D341Med (cell line): ENCODE measurements at regions not wholly inside any gene's neighbourhood (a gene's known extent, or its start where the extent isn't known, plus 50 kb on each side); places are given as distances from the start of the nearest gene placed in this dataset.

Experiments used
- DNase-seq: peaks from one replicate; pipeline ENCODE4 v3.0.0; 2012; ENCODE audit warnings: low spot score

GRCh38 chr13:111557921-111558699 lies 237.7 kb downstream of the TEX29 start:
- no peak for DNase-seq

DNA sequence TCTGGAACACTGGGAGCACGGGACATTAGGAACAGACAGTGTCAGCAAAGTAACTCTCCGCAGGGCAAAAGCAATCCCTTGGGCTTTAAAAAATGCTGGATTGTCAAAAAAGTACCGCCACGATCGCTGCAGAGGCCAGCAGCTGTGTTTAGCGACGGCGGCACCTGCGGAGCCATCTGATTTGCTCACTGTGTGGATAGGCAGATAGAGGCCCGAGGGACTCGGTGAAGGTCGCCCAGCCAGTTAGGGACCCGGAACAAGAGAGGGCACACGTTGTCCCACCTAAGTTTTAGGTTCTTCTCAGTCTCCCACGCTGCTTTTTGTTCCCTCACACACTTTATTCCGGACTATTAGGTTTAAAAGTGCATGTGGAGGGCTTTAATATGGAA lies 238.3 kb downstream of the TEX29 start:
- no peak for DNase-seq

GRCh38 chr13:111559612-111560403 lies 239.4 kb downstream of the TEX29 start:
- DNase-seq, result no peak

GRCh38 chr13:111561091-111561781 lies 240.8 kb downstream of the TEX29 start:
- no peak for DNase-seq

DNA sequence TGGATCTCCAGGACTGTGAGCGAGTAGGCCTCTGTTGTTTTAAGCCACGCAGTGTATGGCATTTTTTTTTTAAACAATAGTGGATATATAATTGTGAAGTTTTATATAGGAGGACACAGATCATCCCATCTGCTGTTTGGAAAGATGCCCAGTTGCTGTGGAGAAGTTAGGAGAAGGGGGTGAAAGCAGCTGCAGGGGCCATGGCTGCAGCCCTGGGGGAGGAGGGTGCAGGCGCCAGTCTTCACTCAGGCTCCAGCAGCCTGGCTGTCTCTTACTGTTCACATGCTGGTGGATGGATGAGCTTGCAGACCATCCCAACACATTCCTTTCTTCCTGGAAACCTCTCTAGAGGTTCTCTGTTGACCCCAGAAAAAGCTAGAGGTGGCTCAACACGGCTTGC lies 242.3 kb downstream of the TEX29 start:
- DNase-seq, result no peak

- DNase-seq, result no peak
Observed at GRCh38 chr13:111564606-111565005, 244.2 kb downstream of the TEX29 start.

GRCh38 chr13:111565400-111565799 lies 245.0 kb downstream of the TEX29 start:
- DNase-seq, result no peak

DNA sequence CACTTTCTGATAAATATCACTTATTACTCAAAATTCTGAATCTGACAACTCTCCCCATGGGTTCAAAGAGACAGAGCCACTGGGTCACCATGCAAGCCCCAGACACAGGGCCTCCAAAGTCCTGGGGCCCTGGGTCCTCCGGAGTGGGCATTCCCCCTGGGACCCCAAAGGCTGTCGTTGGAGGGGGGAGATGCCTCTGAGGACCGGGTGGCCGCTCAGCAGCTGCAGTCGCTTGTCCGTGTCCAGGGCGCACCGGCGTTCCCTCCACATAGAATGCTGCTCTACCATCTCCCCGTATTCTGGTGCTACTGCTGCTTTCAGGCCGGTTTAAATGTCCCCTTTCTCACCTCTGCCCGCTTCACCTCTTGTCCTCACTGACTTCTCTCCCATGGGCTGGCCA lies 246.1 kb downstream of the TEX29 start:
- no peak for DNase-seq

GRCh38 chr13:111567637-111568036 lies 247.2 kb downstream of the TEX29 start:
- no peak for DNase-seq

GRCh38 chr13:111568290-111568689 lies 247.8 kb downstream of the TEX29 start:
- DNase-seq, result no peak

GRCh38 chr13:111570911-111571310 lies 250.5 kb downstream of the TEX29 start:
- no peak for DNase-seq

- DNase-seq, result no peak
Observed at GRCh38 chr13:111572956-111573761, 252.7 kb downstream of the TEX29 start.

DNA sequence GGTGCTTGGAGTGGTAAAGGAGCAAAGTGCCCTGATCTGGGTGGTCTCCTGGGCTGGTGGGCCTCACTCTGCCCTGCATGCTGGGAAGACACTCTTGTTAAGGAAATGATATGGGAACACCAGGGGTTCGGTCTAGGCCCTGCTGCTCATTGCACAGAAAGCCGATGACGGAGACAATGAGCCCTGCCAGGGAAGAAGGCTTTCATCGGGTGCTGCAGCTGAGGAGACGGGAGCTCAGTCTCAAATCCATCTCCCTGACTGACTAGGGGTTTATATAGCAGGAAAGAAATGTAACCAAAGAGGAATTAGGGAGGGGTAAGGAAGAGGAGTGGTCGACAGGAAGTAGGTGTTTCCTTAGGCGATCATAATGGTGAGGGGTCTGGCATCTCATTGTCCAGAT lies 253.4 kb downstream of the TEX29 start:
- DNase-seq, result no peak

GRCh38 chr13:111575276-111575675 lies 254.8 kb downstream of the TEX29 start:
- DNase-seq, result no peak

DNA sequence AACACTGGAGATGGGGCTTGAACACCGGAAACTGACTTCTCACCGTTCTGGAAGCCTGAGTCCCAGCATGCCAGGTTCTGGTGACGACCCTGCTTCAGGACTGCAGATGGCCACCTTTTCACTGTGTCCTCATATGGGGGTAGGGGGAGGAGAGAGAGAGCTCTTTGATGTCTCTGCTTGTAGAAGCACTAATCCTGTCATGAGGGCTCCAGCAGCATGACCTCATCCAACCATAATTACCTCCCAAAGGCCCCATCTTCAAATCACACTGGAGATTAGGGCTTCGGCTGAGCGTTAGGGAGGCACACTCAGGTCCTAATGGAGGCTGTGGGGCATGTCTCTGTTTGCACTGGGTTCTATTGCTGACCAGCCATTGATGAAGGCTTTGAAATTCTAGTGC lies 255.3 kb downstream of the TEX29 start:
- DNase-seq, result no peak

DNA sequence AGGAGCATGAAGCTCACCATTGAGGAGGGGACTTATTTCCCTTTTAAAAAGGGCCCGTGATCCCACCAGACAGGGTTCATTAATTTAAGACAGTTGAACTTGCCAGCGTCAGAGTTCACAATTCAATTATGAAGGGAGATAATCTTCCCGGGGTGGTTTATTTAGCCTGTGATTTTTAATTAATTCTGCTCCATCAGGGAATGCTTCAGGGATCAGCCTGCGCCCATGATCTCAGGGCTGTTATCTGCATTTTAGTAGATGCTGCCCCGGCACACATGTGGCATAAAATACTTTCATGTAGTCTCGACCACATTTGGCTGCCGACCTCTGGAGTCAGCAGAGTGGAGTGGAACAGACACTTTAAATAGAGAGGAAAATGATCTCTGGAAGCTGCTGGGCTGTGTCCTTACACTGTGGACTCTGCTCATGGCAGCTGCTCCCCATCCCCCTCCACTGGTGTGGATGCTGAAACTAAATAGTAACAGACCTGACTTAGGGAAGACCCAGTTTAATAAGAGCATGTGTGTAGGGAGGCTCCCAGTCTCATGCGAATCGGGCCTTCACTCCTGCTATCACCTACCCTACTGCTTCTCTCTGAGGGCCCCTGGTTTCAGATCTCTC lies 256.9 kb downstream of the TEX29 start:
- DNase-seq, result no peak

DNA sequence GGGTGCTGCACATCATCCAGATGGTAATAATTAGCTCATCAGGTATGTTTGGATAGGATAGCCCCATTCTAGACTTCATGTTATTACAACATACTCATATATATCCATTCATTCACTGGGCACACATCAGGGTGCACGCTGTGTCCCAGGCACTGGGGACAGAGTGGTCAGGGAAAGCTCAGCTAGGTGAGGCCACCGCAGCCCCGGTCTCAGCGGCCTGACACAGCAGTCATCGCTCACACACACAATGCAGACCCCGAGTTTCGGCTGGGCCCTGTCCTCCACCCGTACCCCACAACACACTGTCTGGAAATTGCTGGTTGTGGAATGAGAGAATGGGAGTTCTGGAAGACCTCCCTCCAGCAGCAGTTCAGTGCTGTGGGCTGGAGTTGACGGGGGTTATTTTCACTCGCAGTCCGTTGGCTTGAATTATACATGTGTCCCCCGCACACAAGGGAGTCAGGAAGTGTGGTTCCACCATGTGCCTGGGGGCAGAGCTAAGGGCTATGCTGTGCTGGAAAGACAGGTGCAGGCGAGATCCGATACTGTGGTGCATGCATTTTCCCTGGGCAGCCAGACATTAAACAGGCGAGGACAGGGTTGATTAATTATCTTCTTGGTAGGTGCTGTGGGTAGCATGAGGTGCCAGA lies 257.6 kb downstream of the TEX29 start:
- no peak for DNase-seq

- DNase-seq, result no peak
Observed at GRCh38 chr13:111584101-111584672, 263.7 kb downstream of the TEX29 start.

GRCh38 chr13:111584870-111585269 lies 264.4 kb downstream of the TEX29 start:
- no peak for DNase-seq

DNA sequence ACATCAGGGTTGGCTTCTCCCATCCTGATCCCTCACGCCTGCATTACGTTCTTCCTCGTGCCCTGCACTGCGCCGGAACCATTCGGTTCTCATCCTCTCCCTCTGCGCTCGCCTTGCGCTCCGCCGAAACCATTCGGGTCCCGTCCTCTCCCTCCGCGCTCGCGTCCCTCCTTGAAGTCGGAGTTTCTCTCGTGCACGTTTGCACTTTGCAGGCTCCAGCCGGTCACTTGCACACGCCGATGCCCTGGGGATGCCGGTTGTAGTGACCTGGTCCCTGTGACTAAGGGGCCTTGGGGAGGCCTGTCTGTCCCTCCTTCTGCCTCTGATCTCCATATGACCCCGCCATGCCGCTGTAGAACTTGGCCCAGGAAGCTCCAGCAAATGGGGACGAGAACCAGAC lies 265.8 kb downstream of the TEX29 start:
- DNase-seq, result no peak

GRCh38 chr13:111587249-111587648 lies 266.8 kb downstream of the TEX29 start:
- DNase-seq, result no peak
